ENCODE measurements at regions not wholly inside any gene's neighbourhood (a gene's known extent, or its start where the extent isn't known, plus 50 kb on each side); places are given as distances from the start of the nearest gene placed in this dataset.

- Histone ChIP-seq H2AFZ (ENCODE audit: low read length) (peak overlapping the region; percentile 91), H3K79me2 (ENCODE audit: insufficient read depth, low read depth, low read length) (no peaks in the 10 kb centered on the region), H3K9me3 (ENCODE audit: low read length) (no peaks in the 10 kb centered on the region), H3K4me2 (ENCODE audit: low read length) (peak overlapping the region; percentile 50; the same call in 1 of the 2 replicates), H3K4me3 (ENCODE audit: low read depth, low read length, poor library complexity, severe bottlenecking) (peak overlapping the region; percentile 10), H3K27ac (ENCODE audit: low read depth, low read length, poor library complexity, severe bottlenecking) (peak overlapping the region; percentile 50), H3K4me1 (ENCODE audit: insufficient read depth, low read length, poor library complexity, severe bottlenecking) (peaks cover 21% of the 10 kb centered on the region), H3K36me3 (ENCODE audit: insufficient read depth, low read length) (no peaks in the 10 kb centered on the region), H4K20me1 (ENCODE audit: insufficient read depth, low read length) (no peaks in the 10 kb centered on the region), H3K9me2 (ENCODE audit: insufficient read depth, low read length) (no peaks in the 10 kb centered on the region)
- DNase-seq (ENCODE audit: low spot score), result peak; percentile 84
- TF ChIP-seq EZH2phosphoT487 (IDR thresholded peaks at IDR 0.05; ENCODE audit: borderline replicate concordance, low read depth, low read length), result no peak
- no peak for TF ChIP-seq CTCF (conservative IDR thresholded peaks at IDR 0.05; ENCODE audit: low read length)
- CTCF ChIA-PET (ENCODE audit: unreplicated experiment), result interaction anchor here (1.1 kb wide), 1 partner anchor 9 kb away, joined by 4 read pairs; no protein-coding TSS in a partner anchor
- intact Hi-C loops (cut with micrococcal nuclease; ENCODE audit: unreplicated experiment), result no loop called here
- no TSS peak for BruUV-seq (replicated peaks)
- POLR2A ChIA-PET, result interaction anchor here (0.6 to 1.1 kb wide), 2 partner anchors 18 to 36 kb away, joined by 3 read pairs; no protein-coding TSS in a partner anchor
Measured at GRCh38 chr1:24996983-24997893, 67.2 kb upstream of the RUNX3 start.

GRCh38 chr1:24996456-24996855 is 66.4 kb upstream of the RUNX3 start:
- no peaks in the 10 kb centered on the region for H3K36me3 ChIP-seq (ENCODE audit: insufficient read depth, low read length)
- H3K4me1 ChIP-seq (ENCODE audit: insufficient read depth, low read length, poor library complexity, severe bottlenecking), result peaks cover 23% of the 10 kb centered on the region
- H3K27ac ChIP-seq (ENCODE audit: low read depth, low read length, poor library complexity, severe bottlenecking), result no peak overlapping the region
- H3K4me3 ChIP-seq (ENCODE audit: low read depth, low read length, poor library complexity, severe bottlenecking), result no peak overlapping the region
- H3K79me2 ChIP-seq (ENCODE audit: insufficient read depth, low read depth, low read length), result no peaks in the 10 kb centered on the region
- no peaks in the 10 kb centered on the region for H3K9me3 ChIP-seq (ENCODE audit: low read length)
- CTCF ChIA-PET (ENCODE audit: unreplicated experiment), result no interaction called here
- BruUV-seq (replicated peaks), result no TSS peak
- DNase-seq (ENCODE audit: low spot score), result no peak
- H3K4me2 ChIP-seq (ENCODE audit: low read length), result no peak overlapping the region
- H2AFZ ChIP-seq (ENCODE audit: low read length), result no peak overlapping the region
- no peaks in the 10 kb centered on the region for H3K9me2 ChIP-seq (ENCODE audit: insufficient read depth, low read length)
- POLR2A ChIA-PET, result interaction anchor here (1.1 kb wide), 1 partner anchor 37 kb away, joined by 3 read pairs; no protein-coding TSS in a partner anchor
- TF ChIP-seq EZH2phosphoT487 (IDR thresholded peaks at IDR 0.05; ENCODE audit: borderline replicate concordance, low read depth, low read length) (no peak), CTCF (conservative IDR thresholded peaks at IDR 0.05; ENCODE audit: low read length) (no peak)
- no peaks in the 10 kb centered on the region for H4K20me1 ChIP-seq (ENCODE audit: insufficient read depth, low read length)
- intact Hi-C loops (cut with micrococcal nuclease; ENCODE audit: unreplicated experiment), result no loop called here

- BruUV-seq (replicated peaks), result no TSS peak
- no peak overlapping the region for H3K4me3 ChIP-seq (ENCODE audit: low read depth, low read length, poor library complexity, severe bottlenecking)
- no peak for DNase-seq (ENCODE audit: low spot score)
- H4K20me1 ChIP-seq (ENCODE audit: insufficient read depth, low read length), result no peaks in the 10 kb centered on the region
- no peak overlapping the region for H2AFZ ChIP-seq (ENCODE audit: low read length)
- H3K36me3 ChIP-seq (ENCODE audit: insufficient read depth, low read length), result no peaks in the 10 kb centered on the region
- no peaks in the 10 kb centered on the region for H3K9me2 ChIP-seq (ENCODE audit: insufficient read depth, low read length)
- intact Hi-C loops (cut with micrococcal nuclease; ENCODE audit: unreplicated experiment), result no loop called here
- no peak overlapping the region for H3K27ac ChIP-seq (ENCODE audit: low read depth, low read length, poor library complexity, severe bottlenecking)
- no peaks in the 10 kb centered on the region for H3K79me2 ChIP-seq (ENCODE audit: insufficient read depth, low read depth, low read length)
- no peak overlapping the region for H3K4me2 ChIP-seq (ENCODE audit: low read length)
- CTCF ChIA-PET (ENCODE audit: unreplicated experiment), result no interaction called here
- TF ChIP-seq CTCF (conservative IDR thresholded peaks at IDR 0.05; ENCODE audit: low read length) (no peak), EZH2phosphoT487 (IDR thresholded peaks at IDR 0.05; ENCODE audit: borderline replicate concordance, low read depth, low read length) (no peak)
- peaks cover 23% of the 10 kb centered on the region for H3K4me1 ChIP-seq (ENCODE audit: insufficient read depth, low read length, poor library complexity, severe bottlenecking)
- POLR2A ChIA-PET, result no interaction called here
- no peaks in the 10 kb centered on the region for H3K9me3 ChIP-seq (ENCODE audit: low read length)
Measured at GRCh38 chr1:24995661-24996060, 65.6 kb upstream of the RUNX3 start.
